Astrocyte (in vitro differentiated cells and primary cell): ENCODE measurements at regions not wholly inside any gene's neighbourhood (a gene's known extent, or its start where the extent isn't known, plus 50 kb on each side); places are given as distances from the start of the nearest gene placed in this dataset.

Experiments used
- DNase-seq: peaks from one replicate; pipeline ENCODE4 v3.0.0-alpha.2; 2010; ENCODE audit warnings: low read depth
- FAIRE-seq: peaks from 2 replicates; lab custom pipeline; 2011; peaks lifted over from hg19 to GRCh38; lab: Jason Lieb, UNC
- H2AFZ ChIP-seq: 2 replicates; pipeline ENCODE4 v1.6.0; 2012; ENCODE audit warnings: low read depth, low read length, inconsistent platforms
- H3K27ac ChIP-seq: 2 replicates; pipeline ENCODE4 v1.5.1; 2011; ENCODE audit warnings: low read depth, low read length, inconsistent platforms
- H3K27me3 ChIP-seq: 2 replicates; pipeline ENCODE4 v1.6.0; 2011; ENCODE audit warnings: low read length, inconsistent platforms; ENCODE audit not compliant: insufficient read depth
- H3K36me3 ChIP-seq: 2 replicates; pipeline ENCODE4 v1.5.1; 2011; ENCODE audit warnings: low read length, inconsistent platforms; ENCODE audit not compliant: insufficient read depth
- H3K4me1 ChIP-seq: 2 replicates; pipeline ENCODE4 v1.5.1; 2011; ENCODE audit warnings: low read length, inconsistent platforms; ENCODE audit not compliant: insufficient read depth
- H3K4me2 ChIP-seq: 2 replicates; pipeline ENCODE4 v1.6.0; 2012; ENCODE audit warnings: low read length, inconsistent platforms
- H3K4me3 ChIP-seq: 2 replicates; pipeline ENCODE4 v1.5.1; 2011; ENCODE audit warnings: low read depth, mild to moderate bottlenecking, low read length, inconsistent platforms; ENCODE audit not compliant: insufficient read depth
- H3K79me2 ChIP-seq: 2 replicates; pipeline ENCODE4 v1.6.0; 2012; ENCODE audit warnings: mild to moderate bottlenecking, low read length, inconsistent platforms; ENCODE audit not compliant: insufficient read depth
- H3K9ac ChIP-seq: 2 replicates; pipeline ENCODE4 v1.6.0; 2012; ENCODE audit warnings: mild to moderate bottlenecking, low read length, inconsistent platforms
- H3K9me3 ChIP-seq: 2 replicates; pipeline ENCODE4 v1.5.1; 2012; ENCODE audit warnings: low read depth, mild to moderate bottlenecking, low read length, inconsistent platforms; ENCODE audit not compliant: insufficient read depth
- H4K20me1 ChIP-seq: 2 replicates; pipeline ENCODE4 v1.6.0; 2012; ENCODE audit warnings: low read length, inconsistent platforms; ENCODE audit not compliant: insufficient read depth
- H3K27ac Mint-ChIP-seq: one replicate; pipeline ENCODE4 v1.8.0; 2021; ENCODE audit warnings: mild to moderate bottlenecking, mixed read lengths; ENCODE audit not compliant: unreplicated experiment
- H3K27me3 Mint-ChIP-seq: one replicate; pipeline ENCODE4 v1.8.0; 2021; ENCODE audit warnings: low read depth, mixed read lengths; ENCODE audit not compliant: unreplicated experiment
- H3K36me3 Mint-ChIP-seq: one replicate; pipeline ENCODE4 v1.8.0; 2021; ENCODE audit warnings: low read depth, mixed read lengths; ENCODE audit not compliant: unreplicated experiment
- H3K4me1 Mint-ChIP-seq: one replicate; pipeline ENCODE4 v1.8.0; 2021; ENCODE audit warnings: low read depth, mixed read lengths; ENCODE audit not compliant: unreplicated experiment
- H3K4me3 Mint-ChIP-seq: one replicate; pipeline ENCODE4 v1.8.0; 2021; ENCODE audit warnings: mild to moderate bottlenecking, moderate library complexity, mixed read lengths; ENCODE audit not compliant: unreplicated experiment
- H3K9me3 Mint-ChIP-seq: one replicate; pipeline ENCODE4 v1.8.0; 2021; ENCODE audit warnings: mild to moderate bottlenecking, mixed read lengths; ENCODE audit not compliant: unreplicated experiment
- EZH2 ChIP-seq: IDR thresholded peaks from 2 replicates; pipeline ENCODE4 v1.6.1; 2012; ENCODE audit warnings: mild to moderate bottlenecking, low read length, inconsistent platforms; ENCODE audit not compliant: insufficient read depth
- TF ChIP-seq, protein P1 (sequence below): IDR thresholded peaks from 2 replicates; pipeline ENCODE4 v1.5.1; 2011; ENCODE audit warnings: low read depth, mild to moderate bottlenecking, inconsistent platforms, low read length, moderate library complexity; ENCODE audit not compliant: insufficient read depth

DNA sequence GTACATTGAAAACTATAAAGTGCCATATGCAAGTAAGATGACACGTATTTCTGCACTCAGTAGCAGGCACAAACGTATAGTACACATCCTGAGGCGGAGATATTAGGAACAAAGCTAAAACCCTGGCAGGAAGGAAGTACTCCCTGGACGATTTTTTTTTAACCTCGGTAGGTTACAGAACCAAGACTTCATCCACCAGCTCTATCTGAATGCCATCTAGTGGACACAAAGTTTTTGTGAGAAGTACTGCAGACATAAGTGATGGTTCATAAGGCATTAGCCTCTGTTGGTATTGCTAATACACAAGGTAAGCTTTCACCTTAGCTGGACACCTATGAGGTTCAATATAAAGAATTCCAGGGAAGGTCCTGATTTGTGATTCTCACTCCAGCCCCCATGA, 83.0 kb upstream of the CCDC196 start:
- Histone ChIP-seq H3K4me2 (no peak overlapping the region), H3K9ac (no peak overlapping the region), H3K27me3 (no peaks in the 10 kb centered on the region), H3K79me2 (no peaks in the 10 kb centered on the region), H2AFZ (no peak overlapping the region), H3K4me3 (no peak overlapping the region), H3K9me3 (no peaks in the 10 kb centered on the region), H3K27ac (no peak overlapping the region), H3K36me3 (no peaks in the 10 kb centered on the region), H4K20me1 (no peaks in the 10 kb centered on the region), H3K4me1 (no peaks in the 10 kb centered on the region)
- Mint-ChIP-seq H3K36me3 (no peaks in the 10 kb centered on the region), H3K4me1 (peaks cover 5% of the 10 kb centered on the region), H3K27ac (no peak overlapping the region), H3K27me3 (no peaks in the 10 kb centered on the region), H3K4me3 (no peak overlapping the region), H3K9me3 (no peaks in the 10 kb centered on the region)
- peak; percentile 7 for DNase-seq
- FAIRE-seq, result no peak
- no peak for TF ChIP-seq EZH2
- TF ChIP-seq, protein P1, sequence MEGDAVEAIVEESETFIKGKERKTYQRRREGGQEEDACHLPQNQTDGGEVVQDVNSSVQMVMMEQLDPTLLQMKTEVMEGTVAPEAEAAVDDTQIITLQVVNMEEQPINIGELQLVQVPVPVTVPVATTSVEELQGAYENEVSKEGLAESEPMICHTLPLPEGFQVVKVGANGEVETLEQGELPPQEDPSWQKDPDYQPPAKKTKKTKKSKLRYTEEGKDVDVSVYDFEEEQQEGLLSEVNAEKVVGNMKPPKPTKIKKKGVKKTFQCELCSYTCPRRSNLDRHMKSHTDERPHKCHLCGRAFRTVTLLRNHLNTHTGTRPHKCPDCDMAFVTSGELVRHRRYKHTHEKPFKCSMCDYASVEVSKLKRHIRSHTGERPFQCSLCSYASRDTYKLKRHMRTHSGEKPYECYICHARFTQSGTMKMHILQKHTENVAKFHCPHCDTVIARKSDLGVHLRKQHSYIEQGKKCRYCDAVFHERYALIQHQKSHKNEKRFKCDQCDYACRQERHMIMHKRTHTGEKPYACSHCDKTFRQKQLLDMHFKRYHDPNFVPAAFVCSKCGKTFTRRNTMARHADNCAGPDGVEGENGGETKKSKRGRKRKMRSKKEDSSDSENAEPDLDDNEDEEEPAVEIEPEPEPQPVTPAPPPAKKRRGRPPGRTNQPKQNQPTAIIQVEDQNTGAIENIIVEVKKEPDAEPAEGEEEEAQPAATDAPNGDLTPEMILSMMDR, result peak; percentile 20

DNA sequence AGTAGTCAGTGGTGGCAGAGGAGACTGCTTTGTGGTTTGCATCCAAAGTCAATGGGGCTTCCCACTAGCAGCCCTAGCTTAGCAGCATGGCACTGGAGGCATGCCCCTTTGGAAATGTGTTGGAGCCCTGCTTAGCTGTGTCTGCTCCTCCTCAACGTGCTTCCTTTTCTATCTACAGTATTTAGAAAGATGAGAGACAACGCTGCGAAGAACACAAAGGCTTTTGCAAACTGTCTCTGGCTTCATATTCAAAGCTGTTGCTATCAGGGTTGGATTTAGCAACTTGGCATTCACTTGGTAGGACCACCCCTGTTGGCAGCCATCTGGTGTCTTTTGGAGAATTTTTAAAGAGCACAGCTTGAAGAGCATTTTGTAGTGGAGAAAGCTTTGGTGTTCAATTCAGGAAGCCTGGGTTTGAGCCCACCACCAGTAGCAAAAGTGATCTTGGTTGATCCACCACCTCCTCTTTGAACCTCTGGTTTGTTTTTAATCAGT, 82.1 kb upstream of the CCDC196 start:
- H3K9ac ChIP-seq, result no peak overlapping the region
- H2AFZ ChIP-seq, result no peak overlapping the region
- Mint-ChIP-seq H3K27me3 (no peaks in the 10 kb centered on the region), H3K27ac (no peak overlapping the region), H3K36me3 (no peaks in the 10 kb centered on the region), H3K4me1 (peaks cover 5% of the 10 kb centered on the region), H3K9me3 (no peaks in the 10 kb centered on the region), H3K4me3 (no peak overlapping the region)
- H4K20me1 ChIP-seq, result no peaks in the 10 kb centered on the region
- H3K27ac ChIP-seq, result no peak overlapping the region
- FAIRE-seq (no peak), DNase-seq (no peak)
- no peak overlapping the region for H3K4me2 ChIP-seq
- TF ChIP-seq, protein P1, result no peak
- no peak for TF ChIP-seq EZH2
- H3K4me3 ChIP-seq, result no peak overlapping the region
- no peaks in the 10 kb centered on the region for H3K4me1 ChIP-seq
- H3K36me3 ChIP-seq, result no peaks in the 10 kb centered on the region
- no peaks in the 10 kb centered on the region for H3K27me3 ChIP-seq
- H3K79me2 ChIP-seq, result no peaks in the 10 kb centered on the region
- H3K9me3 ChIP-seq, result no peaks in the 10 kb centered on the region

DNA sequence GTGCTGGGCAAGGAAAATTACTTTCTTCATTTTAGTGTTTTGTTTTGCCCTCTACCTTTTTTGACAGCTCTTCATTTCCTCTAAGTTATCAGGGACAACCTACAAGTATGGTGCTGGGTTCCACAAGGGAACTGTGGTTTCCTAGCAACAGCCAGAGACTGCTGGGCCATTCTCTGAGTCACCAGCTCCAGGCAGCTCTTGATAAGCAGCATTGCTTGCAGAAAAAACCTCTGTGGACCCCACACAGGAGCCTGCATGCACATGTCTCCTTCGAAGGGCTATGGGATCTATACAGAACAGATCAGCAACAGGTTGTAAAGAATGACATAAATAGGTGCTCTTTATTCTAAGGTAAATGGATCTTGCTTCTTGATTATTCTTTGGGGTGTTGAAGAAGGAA, 81.0 kb upstream of the CCDC196 start:
- Mint-ChIP-seq H3K4me3 (no peak overlapping the region), H3K4me1 (peaks cover 5% of the 10 kb centered on the region), H3K36me3 (no peaks in the 10 kb centered on the region), H3K27ac (no peak overlapping the region), H3K9me3 (peaks cover 1% of the 10 kb centered on the region), H3K27me3 (no peaks in the 10 kb centered on the region)
- Histone ChIP-seq H3K4me1 (no peaks in the 10 kb centered on the region), H4K20me1 (no peaks in the 10 kb centered on the region), H3K36me3 (no peaks in the 10 kb centered on the region), H3K79me2 (no peaks in the 10 kb centered on the region), H3K27me3 (no peaks in the 10 kb centered on the region), H3K27ac (no peak overlapping the region), H3K4me3 (no peak overlapping the region), H3K9me3 (no peaks in the 10 kb centered on the region), H2AFZ (no peak overlapping the region), H3K9ac (no peak overlapping the region), H3K4me2 (no peak overlapping the region)
- FAIRE-seq (no peak), DNase-seq (peak; percentile 33)
- TF ChIP-seq EZH2, result no peak
- TF ChIP-seq, protein P1, result no peak
